ENCODE measurements at regions not wholly inside any gene's neighbourhood (a gene's known extent, or its start where the extent isn't known, plus 50 kb on each side); places are given as distances from the start of the nearest gene placed in this dataset.
"Not testable (repeated sequence)": the region's sequence is repeated elsewhere in the genome, so short reads cannot be mapped to it uniquely, and the experiment has no call there.

DNA sequence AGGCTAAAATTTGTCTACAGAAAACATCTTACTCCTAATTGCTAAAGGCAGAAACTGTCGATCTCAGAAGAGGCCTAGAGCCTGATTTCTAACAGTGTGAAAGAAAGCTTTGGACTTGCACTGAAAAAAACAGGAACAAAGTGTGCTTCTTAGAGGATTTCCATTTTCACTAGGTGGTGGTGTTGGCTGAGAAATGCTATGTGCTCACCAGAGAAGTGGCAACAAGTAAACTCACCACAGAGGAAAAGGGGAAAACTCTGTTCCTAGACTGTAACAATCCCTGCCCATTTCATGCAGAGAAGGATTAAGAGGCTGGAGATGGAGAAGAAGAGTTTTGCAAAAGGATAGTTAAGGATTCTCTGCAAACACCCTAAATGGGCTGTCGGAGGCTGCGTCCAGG is 84.1 kb downstream of the HSFY2 start:
- H3K27me3 Mint-ChIP-seq, ATAC-seq, H3K4me3 Mint-ChIP-seq, H3K4me1 Mint-ChIP-seq, POLR2A ChIA-PET, DNase-seq, H3K9me3 Mint-ChIP-seq, H3K27ac Mint-ChIP-seq, H3K36me3 Mint-ChIP-seq: not testable (repeated sequence)

DNA sequence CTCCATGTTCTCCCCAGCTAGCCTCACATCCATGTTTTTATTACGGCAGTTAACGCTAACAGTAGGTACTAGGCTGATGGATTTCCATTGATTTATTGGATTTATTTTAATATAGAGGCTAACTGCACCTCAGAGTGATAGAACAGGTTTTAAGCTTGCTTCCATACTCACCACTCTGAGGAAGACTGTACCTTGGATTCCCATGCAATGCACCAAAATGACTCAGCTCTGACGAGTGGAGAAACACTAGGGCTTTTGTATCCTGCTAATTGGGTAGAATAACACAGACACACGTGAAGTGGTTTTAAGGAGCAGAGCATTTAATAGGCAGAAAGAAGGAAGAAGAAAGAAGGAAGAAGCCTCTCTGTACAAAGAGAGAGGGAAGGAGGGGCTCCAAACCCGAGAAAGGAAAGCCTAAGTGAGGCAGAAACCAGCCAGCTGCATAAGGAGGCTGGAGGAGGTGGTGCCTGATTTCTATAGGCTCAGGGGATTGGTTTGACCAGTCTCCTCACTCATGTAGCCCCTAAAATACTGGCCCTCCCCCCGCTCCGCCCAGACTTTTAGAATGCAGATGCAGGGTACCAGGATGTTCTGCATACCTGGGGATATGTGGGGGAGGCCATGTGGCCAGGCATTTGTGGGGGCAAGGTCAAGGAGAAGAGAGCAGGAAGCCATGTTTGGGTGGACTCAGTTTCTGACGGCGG is 83.5 kb downstream of the HSFY2 start:
- POLR2A ChIA-PET, ATAC-seq, H3K4me1 Mint-ChIP-seq: not testable (repeated sequence)

DNA sequence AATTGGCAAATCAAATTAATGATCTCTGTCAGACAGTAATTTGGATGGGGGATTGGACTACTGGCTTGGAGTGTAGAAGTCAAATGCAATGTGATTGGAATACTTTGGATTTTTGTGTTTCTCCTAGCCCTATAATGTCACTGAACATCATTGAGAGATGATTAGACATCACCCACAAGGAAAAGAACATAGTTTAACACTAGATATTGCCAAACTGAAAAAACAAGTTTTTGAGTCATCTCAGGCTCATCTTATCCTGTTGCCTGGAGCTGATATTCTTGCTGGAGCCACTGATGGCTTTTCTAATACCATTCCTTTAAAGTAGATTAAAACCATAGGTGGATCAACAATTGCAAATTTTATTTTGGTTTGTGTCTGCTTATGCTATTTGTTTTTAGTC is 76.7 kb downstream of the HSFY2 start:
- H3K27me3 Mint-ChIP-seq, H3K36me3 Mint-ChIP-seq, H3K27ac Mint-ChIP-seq, H3K4me1 Mint-ChIP-seq, H3K9me3 Mint-ChIP-seq, ATAC-seq, H3K4me3 Mint-ChIP-seq, POLR2A ChIA-PET, DNase-seq: not testable (repeated sequence)

More for the DNA sequence above, 83.5 kb downstream of the HSFY2 start:
- not testable (repeated sequence) for H3K27me3 Mint-ChIP-seq, H3K27ac Mint-ChIP-seq, H3K4me3 Mint-ChIP-seq, DNase-seq, H3K36me3 Mint-ChIP-seq, H3K9me3 Mint-ChIP-seq

DNA sequence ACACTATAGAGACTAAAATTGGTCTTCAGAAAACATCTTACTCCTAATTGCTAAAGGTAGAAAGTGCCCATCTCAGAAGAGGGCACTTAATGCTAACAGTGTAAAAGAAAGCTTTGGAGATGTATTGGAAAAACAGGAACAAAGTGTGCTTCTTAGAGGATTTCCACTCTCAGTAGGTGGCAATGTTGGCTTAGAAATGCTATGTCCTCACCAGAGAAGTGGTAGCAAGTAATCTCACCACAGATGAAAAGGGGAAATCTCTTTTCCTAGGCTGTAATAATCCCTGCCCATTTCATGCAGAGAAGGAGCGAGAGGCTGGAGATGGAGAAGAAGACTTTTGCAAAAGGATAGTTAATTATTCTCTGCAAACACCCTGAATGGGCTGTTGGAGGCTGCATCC is 69.3 kb downstream of the HSFY2 start:
- H3K27ac Mint-ChIP-seq, H3K4me1 Mint-ChIP-seq, DNase-seq, H3K36me3 Mint-ChIP-seq, H3K9me3 Mint-ChIP-seq, POLR2A ChIA-PET, ATAC-seq, H3K4me3 Mint-ChIP-seq, H3K27me3 Mint-ChIP-seq: not testable (repeated sequence)

DNA sequence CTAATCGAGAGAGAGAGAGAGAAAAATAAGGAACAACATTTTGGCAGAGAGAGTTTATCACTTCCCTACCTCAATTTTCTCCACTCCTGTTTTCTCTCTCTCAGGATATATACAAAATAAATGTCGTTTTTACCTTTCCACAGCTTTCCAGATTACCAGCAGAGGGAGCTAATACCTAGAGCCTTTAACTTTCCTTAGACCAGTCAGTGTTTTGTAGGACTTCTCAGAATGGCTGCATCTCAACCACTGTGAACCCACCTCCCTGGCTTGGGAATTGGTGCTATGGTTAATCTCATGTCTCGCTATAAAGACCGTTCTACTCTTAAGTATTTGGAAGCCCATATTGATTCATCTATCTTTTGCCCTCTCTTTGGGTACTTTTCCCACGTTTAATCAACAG is 61.8 kb downstream of the HSFY2 start:
- H3K27me3 Mint-ChIP-seq, H3K4me3 Mint-ChIP-seq: not testable (repeated sequence)

DNA sequence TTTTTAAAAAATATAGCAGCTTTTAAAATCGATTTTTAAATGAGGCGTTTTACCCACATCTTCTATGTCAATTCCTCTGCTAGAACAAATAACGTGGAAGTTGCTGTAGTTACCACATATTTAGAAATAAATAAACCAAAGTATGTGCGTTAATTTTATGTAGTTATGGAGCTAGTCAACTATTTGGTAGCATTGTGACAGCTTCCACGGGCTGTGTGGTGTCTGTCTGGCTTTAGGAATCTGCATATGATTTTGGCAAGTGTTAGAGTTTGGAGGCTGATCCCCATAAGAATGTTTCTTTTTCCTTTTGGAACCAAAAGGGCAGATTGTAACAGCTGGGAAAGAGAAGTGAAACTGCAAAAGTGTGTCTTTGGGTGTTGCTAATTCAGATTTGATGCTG is 59.8 kb downstream of the HSFY2 start:
- DNase-seq, ATAC-seq, H3K27ac Mint-ChIP-seq, H3K27me3 Mint-ChIP-seq, POLR2A ChIA-PET, H3K36me3 Mint-ChIP-seq, H3K4me1 Mint-ChIP-seq, H3K9me3 Mint-ChIP-seq, H3K4me3 Mint-ChIP-seq: not testable (repeated sequence)

More for the DNA sequence above, 61.8 kb downstream of the HSFY2 start:
- ATAC-seq, POLR2A ChIA-PET, DNase-seq, H3K4me1 Mint-ChIP-seq, H3K36me3 Mint-ChIP-seq, H3K27ac Mint-ChIP-seq, H3K9me3 Mint-ChIP-seq: not testable (repeated sequence)

DNA sequence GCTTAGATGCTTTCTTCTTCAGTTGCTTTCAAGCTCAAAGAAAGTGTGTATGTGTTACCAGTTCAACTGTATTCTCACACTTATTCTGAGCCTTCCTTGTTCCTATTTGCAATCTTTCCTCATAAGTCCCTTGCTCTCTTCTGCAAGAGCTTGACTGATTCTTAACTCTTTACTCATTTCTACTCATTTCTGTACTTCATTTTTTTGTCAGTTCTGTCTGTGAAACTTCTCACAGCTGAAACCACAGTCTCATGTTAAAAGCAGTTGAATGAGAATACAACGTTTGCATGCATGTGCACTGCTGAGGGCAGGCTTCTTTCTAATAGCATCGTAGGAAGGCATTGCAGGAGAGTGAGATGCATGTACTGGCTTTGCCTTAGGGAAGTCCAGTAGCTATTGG is 54.8 kb downstream of the HSFY2 start:
- H3K27me3 Mint-ChIP-seq, H3K27ac Mint-ChIP-seq, H3K9me3 Mint-ChIP-seq, POLR2A ChIA-PET, H3K36me3 Mint-ChIP-seq, H3K4me3 Mint-ChIP-seq, H3K4me1 Mint-ChIP-seq, ATAC-seq, DNase-seq: not testable (repeated sequence)

DNA sequence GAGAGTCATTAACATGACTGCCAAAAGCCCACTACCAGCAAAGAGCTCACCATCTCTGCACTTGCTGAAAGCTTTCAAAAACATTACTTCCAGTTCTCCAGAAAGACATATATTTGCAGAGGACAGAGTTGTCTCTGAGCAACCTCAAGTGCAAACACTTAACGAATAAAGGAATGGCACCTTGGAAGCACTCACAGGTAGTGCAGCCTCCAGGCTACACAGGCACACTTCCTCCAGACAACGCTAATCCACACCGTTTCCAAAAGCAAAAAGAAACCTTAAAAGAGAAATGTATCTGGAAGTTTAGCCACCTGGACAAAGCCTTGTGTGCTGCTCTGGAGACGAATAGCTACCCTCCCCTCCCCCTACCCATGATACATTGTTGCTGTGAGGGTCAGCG is 53.1 kb downstream of the HSFY2 start:
- H3K27ac Mint-ChIP-seq, H3K4me3 Mint-ChIP-seq, H3K9me3 Mint-ChIP-seq, H3K4me1 Mint-ChIP-seq, ATAC-seq, POLR2A ChIA-PET, DNase-seq, H3K36me3 Mint-ChIP-seq, H3K27me3 Mint-ChIP-seq: not testable (repeated sequence)

All from naive thymus-derived CD8-positive, alpha-beta T cell (primary cell).